ENCODE measurements at regions not wholly inside any gene's neighbourhood (a gene's known extent, or its start where the extent isn't known, plus 50 kb on each side); places are given as distances from the start of the nearest gene placed in this dataset.

DNA sequence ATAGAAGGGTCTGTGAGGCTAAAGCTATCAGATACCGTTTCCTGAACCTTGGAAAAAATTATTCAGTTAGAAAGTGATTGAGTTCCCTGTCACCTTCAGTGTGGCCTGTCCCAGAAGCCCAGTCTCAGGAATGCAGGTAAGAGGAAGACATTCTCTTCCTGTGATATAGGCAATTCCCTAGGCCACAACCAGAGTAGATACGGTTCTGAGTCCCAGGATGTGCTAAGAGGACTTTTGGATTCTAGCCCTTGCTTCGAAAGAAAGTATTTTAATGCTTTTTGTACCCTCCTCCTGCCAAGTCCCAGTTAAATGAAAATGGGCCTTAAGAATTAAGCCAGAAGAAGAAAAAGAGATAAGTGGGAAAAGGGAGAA is 313.5 kb upstream of the PLXNA2 start:
- no peak for DNase-seq
- no peaks in the 10 kb centered on the region for H3K79me2 ChIP-seq (ENCODE audit: low read length)
- H3K9me2 ChIP-seq (replicated peaks; ENCODE audit: insufficient read depth, low read length) = no peaks in the 10 kb centered on the region

DNA sequence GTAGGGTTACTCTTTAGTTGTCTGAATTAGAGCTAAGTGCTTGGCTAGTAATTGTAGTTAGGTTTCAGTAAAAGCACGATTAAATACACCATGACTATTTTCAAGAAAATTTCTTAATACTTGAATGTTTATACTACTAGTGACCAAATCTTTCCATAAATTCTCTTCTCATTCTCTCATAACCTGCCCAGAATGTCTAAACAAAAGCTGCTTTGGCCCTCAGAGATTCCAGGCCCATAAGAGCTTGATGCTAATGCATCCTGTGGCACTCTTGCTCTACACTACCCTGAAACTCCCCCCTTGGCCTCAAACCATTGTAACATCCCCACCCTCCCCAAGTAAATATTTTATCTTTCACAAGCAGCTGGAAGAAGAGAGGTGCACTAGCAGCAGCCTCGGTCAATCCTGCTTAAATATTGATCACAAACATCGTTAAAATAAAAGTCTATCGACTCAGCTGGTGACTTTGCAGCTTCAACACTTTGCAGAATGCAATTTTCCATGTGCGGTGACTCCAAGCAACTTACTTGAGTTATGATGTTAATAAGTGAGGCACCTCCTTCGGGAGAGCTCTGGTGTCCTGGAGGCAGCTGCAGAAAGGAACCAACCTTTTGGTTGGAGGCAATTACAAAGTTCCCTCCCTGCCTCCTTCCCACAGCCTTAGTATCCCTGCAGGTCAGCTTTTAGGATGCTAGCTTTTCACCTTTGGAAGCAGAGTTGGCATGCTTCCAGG is 315.6 kb upstream of the PLXNA2 start:
- H3K9me2 ChIP-seq (replicated peaks; ENCODE audit: insufficient read depth, low read length) = no peaks in the 10 kb centered on the region

More for the DNA sequence above, 313.5 kb upstream of the PLXNA2 start:
- Histone ChIP-seq H3K9ac (ENCODE audit: low read length) (no peak overlapping the region), H3K27ac (ENCODE audit: low read length) (no peak overlapping the region), H3K27me3 (replicated peaks; ENCODE audit: insufficient read depth, low read length) (no peaks in the 10 kb centered on the region), H4K20me1 (ENCODE audit: insufficient read depth, low read length) (no peaks in the 10 kb centered on the region), H3F3A (ENCODE audit: insufficient read depth, low read length) (no peaks in the 10 kb centered on the region), H3K36me3 (replicated peaks; ENCODE audit: insufficient read depth, low read length) (no peaks in the 10 kb centered on the region), H2AFZ (ENCODE audit: low read length) (no peak overlapping the region), H3K4me1 (ENCODE audit: low read length) (no peaks in the 10 kb centered on the region), H3K4me2 (ENCODE audit: low read depth, low read length) (no peak overlapping the region), H3K9me3 (replicated peaks; ENCODE audit: insufficient read depth, low read length) (no peaks in the 10 kb centered on the region), H3K4me3 (ENCODE audit: low read length) (no peak overlapping the region)
- TF ChIP-seq, protein P1, sequence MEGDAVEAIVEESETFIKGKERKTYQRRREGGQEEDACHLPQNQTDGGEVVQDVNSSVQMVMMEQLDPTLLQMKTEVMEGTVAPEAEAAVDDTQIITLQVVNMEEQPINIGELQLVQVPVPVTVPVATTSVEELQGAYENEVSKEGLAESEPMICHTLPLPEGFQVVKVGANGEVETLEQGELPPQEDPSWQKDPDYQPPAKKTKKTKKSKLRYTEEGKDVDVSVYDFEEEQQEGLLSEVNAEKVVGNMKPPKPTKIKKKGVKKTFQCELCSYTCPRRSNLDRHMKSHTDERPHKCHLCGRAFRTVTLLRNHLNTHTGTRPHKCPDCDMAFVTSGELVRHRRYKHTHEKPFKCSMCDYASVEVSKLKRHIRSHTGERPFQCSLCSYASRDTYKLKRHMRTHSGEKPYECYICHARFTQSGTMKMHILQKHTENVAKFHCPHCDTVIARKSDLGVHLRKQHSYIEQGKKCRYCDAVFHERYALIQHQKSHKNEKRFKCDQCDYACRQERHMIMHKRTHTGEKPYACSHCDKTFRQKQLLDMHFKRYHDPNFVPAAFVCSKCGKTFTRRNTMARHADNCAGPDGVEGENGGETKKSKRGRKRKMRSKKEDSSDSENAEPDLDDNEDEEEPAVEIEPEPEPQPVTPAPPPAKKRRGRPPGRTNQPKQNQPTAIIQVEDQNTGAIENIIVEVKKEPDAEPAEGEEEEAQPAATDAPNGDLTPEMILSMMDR (IDR thresholded peaks at IDR 0.05; ENCODE audit: low read length) = no peak
- TF ChIP-seq EZH2phosphoT487 (IDR thresholded peaks at IDR 0.05; ENCODE audit: low read length) (no peak), EZH2 (optimal IDR thresholded peaks at IDR 0.05; ENCODE audit: low read depth, low read length) (no peak)

DNA sequence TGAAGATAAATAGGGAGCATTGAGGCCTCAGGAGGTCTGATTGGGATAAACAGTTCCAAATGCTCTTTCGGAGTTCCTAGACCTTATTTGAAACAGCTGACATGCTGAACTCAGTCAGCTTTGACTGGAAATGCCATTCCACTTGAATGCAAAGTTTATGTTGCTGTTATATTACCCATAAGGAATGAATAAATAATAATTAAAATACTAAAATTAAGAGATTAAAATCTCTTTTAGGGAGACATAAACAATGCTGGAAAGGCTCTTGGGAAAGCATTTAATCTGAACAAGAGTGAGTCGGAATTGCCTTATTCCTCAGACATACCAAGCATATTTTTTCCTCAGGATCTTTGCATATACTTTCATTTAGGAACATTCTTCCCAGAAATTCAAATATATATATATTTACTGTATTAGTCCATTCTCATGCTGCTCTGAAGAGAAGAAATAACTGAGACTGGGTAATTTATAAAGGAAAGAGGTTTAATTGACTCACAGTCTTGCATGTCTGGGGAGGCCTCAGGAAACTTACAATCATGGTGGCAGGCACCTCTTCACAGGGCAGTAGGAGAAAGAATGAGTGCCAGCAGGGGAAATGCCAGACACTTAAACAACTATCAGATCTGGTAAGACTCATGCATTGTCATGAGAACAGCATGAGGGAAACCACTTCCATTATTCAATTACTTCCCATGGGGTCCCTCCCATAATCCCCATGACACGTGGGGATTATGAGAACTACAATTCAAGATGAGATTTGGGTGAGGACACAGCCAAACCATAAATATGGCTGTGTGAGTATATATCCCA is 318.2 kb upstream of the PLXNA2 start:
- Histone ChIP-seq H3K27me3 (replicated peaks; ENCODE audit: insufficient read depth, low read length) (no peaks in the 10 kb centered on the region), H4K20me1 (ENCODE audit: insufficient read depth, low read length) (no peaks in the 10 kb centered on the region), H3K4me3 (ENCODE audit: low read length) (no peak overlapping the region), H3K36me3 (replicated peaks; ENCODE audit: insufficient read depth, low read length) (no peaks in the 10 kb centered on the region), H3K27ac (ENCODE audit: low read length) (no peak overlapping the region), H3K9me3 (replicated peaks; ENCODE audit: insufficient read depth, low read length) (no peaks in the 10 kb centered on the region), H2AFZ (ENCODE audit: low read length) (no peak overlapping the region), H3F3A (ENCODE audit: insufficient read depth, low read length) (no peaks in the 10 kb centered on the region), H3K9ac (ENCODE audit: low read length) (no peak overlapping the region), H3K4me1 (ENCODE audit: low read length) (no peaks in the 10 kb centered on the region), H3K79me2 (ENCODE audit: low read length) (no peaks in the 10 kb centered on the region), H3K9me2 (replicated peaks; ENCODE audit: insufficient read depth, low read length) (no peaks in the 10 kb centered on the region), H3K4me2 (ENCODE audit: low read depth, low read length) (no peak overlapping the region)
- TF ChIP-seq, protein P1 (IDR thresholded peaks at IDR 0.05; ENCODE audit: low read length) = no peak
- no peak for TF ChIP-seq EZH2phosphoT487 (IDR thresholded peaks at IDR 0.05; ENCODE audit: low read length)
- no peak for TF ChIP-seq EZH2 (optimal IDR thresholded peaks at IDR 0.05; ENCODE audit: low read depth, low read length)
- no peak for DNase-seq

More for the DNA sequence above, 315.6 kb upstream of the PLXNA2 start:
- no peaks in the 10 kb centered on the region for H3K79me2 ChIP-seq (ENCODE audit: low read length)
- H3K4me2 ChIP-seq (ENCODE audit: low read depth, low read length) = no peak overlapping the region
- H3K9me3 ChIP-seq (replicated peaks; ENCODE audit: insufficient read depth, low read length) = no peaks in the 10 kb centered on the region
- no peaks in the 10 kb centered on the region for H3K36me3 ChIP-seq (replicated peaks; ENCODE audit: insufficient read depth, low read length)
- TF ChIP-seq, protein P1 (IDR thresholded peaks at IDR 0.05; ENCODE audit: low read length) = no peak
- TF ChIP-seq EZH2phosphoT487 (IDR thresholded peaks at IDR 0.05; ENCODE audit: low read length) (no peak), EZH2 (optimal IDR thresholded peaks at IDR 0.05; ENCODE audit: low read depth, low read length) (no peak)
- H3K27ac ChIP-seq (ENCODE audit: low read length) = no peak overlapping the region
- no peaks in the 10 kb centered on the region for H3K4me1 ChIP-seq (ENCODE audit: low read length)
- no peaks in the 10 kb centered on the region for H3F3A ChIP-seq (ENCODE audit: insufficient read depth, low read length)
- H3K27me3 ChIP-seq (replicated peaks; ENCODE audit: insufficient read depth, low read length) = no peaks in the 10 kb centered on the region
- H3K4me3 ChIP-seq (ENCODE audit: low read length) = no peak overlapping the region
- no peaks in the 10 kb centered on the region for H4K20me1 ChIP-seq (ENCODE audit: insufficient read depth, low read length)
- DNase-seq = no peak
- no peak overlapping the region for H3K9ac ChIP-seq (ENCODE audit: low read length)
- H2AFZ ChIP-seq (ENCODE audit: low read length) = no peak overlapping the region

Measured in MM.1S (cell line).